NCI-H1417 (cell line): ENCODE measurements at regions not wholly inside any gene's neighbourhood (a gene's known extent, or its start where the extent isn't known, plus 50 kb on each side); places are given as distances from the start of the nearest gene placed in this dataset.
A peak's percentile ranks its signal among the peaks of the same experiment; 100 is the strongest.

ENCODE experiments used
- DNase-seq, 3 experiments: peaks; one replicate each; lab custom pipeline; 2025; lab: John Stamatoyannopoulos, UW

DNA sequence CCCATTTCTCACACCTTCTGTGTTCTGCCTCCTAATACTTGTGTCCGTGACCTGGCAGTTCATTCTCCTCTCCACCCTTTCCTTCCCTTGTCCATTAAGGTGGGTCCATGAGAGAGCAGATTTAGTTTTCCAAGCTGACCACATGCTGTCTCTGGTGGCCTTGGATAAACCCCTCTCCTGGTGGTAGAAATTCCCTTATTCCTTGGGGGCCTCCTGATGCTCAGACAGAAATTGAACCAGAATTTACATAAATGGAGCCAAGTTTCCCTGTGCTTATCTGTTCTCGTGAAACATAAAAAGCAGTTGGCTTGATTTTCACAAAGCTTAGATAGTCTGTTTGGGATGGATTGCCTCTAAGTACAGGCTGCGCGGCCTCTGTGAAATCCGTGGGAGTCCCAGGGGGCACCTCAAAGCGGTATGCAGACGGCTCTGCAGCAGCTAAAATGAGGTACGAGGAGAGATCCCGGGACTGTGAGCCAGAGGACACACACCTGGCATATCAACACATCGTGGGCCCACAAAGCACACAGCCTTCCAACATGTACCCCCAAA lies 101.0 kb upstream of the NMNAT3 start:
- no peak for DNase-seq

DNA sequence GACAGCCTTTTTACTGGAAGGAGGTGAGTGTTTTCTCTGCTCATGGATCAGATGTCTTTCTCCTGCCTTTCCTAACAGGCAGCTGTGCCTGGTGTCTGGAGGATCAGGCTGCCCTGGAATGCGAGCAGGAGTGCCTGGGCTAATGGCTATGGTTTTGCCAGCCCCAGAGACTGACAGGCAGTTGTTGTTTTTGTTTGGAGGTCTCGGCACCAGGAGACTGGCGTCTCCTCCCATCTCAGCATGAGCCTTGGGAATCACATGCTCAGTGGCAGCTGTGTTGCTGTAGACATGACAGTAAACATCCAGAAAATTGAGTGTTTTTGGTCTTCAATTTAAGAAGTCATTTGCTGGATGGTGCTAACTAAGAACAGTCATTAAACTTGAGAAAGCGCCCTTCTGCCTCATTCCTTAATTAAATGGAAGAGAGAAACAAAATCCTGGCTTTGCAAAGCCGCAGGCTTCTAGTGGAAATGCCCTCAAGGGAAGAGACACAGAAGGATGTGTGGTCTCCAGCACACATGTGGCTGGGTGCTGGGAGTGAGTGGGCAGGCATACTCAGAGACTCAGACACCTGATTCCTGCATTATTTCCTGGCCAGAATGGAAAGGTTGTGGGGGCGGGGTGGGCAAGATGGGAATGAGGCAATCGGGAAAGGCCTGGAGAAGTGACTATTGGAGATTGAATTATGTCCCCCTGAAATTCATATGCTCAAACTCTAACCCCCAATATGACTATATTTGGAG lies 97.0 kb upstream of the NMNAT3 start:
- DNase-seq: peak; percentile 57 to 83 (median 60)

DNA sequence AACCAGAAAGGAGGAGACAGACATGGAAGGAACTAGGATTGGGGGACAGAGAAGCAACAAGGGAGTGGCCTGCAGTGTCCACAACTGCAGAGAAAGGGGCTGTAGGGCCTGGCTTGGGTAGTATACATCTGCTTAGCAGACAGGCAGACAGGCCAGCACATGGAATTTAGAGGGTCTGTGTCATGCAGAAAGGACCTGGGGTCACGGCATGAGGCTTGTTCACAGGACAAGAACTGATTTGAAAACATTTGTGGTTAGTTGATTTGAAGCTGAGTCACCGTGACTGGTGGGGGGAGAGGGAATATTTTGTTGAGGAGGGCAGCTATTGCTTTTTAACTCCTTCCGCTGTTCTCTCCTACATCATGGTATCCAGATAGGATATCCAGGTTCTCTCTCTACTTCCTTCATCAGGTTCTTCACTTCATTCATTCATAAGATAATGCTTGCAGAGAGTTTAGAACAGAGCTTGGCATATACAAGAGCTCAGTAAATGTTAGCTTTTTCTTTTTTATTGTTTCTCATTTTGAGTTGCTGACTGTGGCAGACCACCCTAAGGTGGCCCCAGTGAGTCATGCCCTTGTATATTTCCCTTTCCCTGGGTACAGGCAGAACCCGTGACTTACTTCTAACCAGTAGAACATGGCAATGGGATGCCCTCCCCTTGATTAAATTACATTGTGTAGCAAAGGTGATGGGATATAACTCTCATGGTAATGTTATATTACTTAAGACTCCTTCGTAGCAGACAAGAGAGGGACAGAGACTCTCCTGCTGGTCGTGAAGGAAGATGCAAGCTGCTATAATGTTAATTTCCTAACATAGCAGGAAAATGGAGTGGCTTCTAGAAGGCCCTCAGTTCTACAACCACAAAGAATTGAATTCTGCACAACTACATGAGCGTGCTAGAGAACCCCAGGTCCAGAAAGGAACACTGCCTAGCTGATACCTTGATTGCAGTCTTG lies 95.0 kb upstream of the NMNAT3 start:
- no peak for DNase-seq

DNA sequence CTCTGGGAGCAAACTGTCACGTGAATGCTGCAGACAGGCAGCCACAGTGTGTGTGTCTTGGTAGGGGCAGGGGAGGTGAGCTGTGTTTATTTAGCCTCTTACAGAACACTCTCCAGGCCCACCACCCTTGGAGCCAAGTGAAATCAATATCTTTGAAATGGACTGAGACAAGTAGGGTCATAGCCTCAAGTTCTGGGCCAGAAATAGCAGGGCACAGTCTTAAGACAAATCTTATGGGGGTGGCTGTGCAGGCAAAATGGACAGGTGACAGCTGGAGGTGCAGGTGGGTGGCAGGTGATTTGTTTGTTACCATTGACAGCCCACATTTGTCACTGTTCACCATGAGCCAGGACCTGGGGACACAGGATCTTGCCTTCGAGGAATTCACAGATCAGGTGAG lies 93.6 kb upstream of the NMNAT3 start:
- peak in 2 of 3 experiments; percentile 12 to 43 for DNase-seq

DNA sequence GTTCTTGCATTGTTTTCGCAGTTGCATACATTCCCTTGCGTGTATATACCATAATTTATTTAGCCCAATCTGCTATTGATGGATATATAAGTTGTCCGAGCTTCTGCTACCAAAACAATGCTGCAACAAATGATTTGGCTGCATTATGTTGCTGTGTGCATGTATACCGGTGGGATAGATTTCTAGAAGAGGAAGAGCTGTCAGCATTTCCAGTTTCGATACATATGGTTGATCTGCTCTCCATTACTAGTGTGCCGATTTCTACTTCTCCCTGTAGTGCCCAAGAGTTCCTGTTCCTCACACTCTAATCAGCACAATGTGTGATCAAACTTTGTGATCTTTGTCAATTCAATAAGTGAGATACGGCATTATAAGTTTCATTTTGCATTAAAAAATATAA lies 92.8 kb upstream of the NMNAT3 start:
- DNase-seq: no peak

DNA sequence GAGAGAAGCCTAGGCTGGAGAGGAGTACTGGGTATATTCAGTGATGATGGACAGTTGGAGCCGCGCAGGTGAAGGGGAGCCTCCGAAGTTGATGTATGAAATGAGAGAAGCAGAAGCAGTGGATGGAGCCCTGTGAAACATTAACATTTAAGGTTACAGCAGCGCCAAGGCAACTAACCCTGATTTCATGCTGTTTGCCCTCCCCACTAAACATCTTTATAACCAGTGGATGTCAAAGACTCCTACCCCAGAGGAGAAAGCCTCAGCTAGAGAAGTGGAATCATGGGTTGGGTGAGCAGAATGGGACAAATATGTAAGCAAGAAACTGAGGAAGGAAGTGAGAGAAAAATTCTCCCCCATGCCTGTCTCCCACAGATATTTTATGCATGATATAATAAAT lies 92.0 kb upstream of the NMNAT3 start:
- no peak for DNase-seq

DNA sequence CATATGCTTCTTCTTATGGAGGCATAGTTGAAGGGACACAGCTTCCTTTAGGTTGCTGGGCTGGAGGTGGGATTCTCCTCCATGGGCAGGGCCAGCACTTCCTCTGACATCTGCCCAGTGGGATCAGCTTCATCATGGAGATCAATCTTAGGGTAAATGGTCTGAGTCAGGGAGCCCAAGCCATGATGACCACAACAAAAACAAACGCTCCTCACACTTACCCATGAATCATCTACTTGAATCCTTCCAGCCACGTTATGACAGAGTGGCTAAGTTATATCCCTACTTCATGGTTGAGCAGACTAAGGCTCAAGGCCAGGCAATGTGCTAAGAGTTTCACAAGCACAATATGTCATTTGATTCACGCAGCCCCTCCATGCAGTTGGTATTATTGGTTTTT lies 87.2 kb upstream of the NMNAT3 start:
- no peak for DNase-seq

DNA sequence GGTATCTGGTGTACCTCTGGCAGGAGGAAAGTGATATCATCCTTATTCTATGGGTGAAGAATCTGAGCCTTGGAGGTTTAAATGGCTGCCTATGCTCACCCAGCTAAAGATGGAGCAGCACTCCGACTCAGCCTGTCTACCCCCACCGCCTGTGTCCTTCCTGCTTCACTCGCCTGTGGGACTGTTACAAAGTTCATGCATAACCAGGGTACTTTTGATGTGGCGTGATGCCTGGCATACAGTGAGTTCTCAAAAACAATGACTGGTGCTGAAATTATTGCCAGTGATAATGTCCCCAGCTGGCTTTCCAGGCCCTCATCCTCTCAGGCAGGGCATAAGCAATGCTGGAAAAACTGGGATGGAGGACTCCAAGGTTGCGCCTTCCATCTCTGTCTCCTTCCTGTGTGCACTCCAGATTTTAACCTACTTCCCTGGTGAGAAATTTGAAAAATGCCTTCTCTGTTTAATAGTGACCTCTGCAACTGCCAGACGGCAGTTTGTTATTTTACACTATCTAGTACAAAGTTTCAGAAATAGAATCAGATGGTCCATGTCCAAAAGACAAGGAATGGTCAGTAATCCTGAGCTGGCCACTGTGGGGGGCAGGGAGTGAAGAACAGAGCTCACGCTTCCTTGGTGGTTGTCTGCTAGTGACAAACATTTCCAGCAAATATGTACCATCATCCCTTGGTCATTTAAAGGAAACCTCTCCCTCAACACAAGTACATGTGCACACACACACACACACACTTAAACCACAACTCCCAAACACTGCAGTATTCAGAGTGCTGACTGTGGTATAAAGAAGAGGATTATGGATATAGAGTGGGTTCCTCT lies 86.5 kb upstream of the NMNAT3 start:
- DNase-seq: no peak

DNA sequence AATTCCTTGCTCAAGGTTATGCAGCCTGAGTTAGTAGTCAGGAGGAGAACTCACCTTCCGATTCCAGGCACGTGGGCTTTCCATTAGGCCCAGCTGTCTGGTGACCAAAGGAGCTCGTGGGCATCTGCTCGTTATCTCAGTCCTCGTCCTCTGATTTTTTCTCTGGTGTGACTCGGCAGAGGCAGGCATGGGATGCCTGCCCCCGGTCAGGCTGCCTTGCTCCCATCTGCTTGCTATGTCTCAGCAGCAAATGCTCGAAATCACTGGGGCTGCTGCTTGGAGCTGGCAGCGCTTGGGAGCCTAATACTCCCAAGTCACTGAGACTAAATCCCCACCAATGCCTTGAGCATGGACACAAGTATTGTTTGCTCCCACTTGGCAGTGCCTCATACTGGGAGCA lies 84.5 kb upstream of the NMNAT3 start:
- DNase-seq: no peak

DNA sequence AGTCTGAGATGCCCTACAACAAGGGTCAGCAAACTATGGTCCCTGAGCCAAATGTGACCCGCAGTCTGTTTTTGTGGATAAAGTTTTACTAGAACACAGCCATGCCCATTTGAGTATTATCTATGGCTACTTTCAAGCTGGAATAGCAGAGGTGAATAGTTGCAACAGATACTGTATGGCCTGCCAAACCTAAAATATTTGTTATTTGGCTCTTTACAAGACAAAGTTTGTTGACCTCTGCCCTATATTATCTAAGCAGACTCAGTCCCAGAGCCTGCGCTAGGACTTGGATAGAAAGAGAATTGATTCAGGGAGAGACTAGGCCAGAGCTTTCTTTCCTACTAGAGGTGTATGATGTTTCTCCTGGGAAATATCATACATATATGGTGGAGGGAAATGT lies 81.7 kb upstream of the NMNAT3 start:
- no peak for DNase-seq

DNA sequence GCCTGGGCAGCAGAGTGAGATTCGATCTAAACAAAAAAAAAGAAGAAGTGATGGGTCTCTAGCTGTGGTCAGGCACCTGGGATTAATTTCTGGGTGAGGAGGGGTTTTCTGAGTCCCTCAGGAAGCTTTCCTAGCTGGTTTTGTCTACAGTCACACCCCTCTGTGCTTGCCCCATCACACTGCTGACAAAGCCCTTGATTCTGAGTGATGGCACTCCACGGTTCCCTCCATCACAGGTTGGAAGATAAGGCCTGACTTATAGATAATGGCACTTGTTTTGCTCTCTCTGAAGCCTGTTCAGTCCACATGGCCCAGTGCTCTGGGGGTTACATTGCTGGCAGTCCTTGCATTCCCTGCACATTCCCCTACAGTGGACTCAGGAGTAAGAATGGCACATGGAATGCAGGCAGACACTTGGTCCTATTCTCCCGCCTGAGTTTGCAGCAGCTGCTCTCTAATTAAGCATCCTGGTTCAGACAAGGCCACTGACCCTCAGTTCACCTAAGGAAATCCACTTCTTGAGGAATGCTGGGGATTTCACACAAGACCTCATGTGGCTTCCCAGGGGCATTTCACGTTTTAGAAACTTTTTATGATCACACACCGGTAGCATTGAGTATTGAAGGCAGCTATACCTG lies 81.0 kb upstream of the NMNAT3 start:
- no peak for DNase-seq

DNA sequence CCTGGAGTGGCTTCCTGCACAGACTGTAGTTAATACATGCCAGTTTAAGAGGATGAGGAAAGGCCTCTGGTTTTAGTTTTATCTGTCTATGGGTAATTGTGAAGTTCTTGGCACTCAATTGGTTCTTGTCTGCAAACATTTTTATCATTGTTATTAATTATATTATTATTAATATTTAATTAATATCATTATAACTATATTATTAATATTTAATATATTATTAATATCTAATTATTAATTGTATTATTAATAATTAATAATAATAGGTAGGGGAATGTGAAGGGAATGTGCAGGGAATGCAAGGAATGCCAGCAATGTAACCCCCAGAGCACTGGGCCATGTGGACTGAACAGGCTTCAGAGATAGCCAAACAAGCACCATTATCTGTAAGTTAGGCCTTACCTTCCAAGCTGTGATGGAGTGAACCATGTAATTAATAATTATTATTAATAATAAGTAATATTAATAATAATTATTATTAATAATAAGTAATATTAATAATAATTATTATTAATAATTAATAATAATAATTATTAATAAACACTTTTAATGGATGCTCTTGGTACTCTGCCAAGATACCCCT lies 79.8 kb upstream of the NMNAT3 start:
- no peak for DNase-seq

DNA sequence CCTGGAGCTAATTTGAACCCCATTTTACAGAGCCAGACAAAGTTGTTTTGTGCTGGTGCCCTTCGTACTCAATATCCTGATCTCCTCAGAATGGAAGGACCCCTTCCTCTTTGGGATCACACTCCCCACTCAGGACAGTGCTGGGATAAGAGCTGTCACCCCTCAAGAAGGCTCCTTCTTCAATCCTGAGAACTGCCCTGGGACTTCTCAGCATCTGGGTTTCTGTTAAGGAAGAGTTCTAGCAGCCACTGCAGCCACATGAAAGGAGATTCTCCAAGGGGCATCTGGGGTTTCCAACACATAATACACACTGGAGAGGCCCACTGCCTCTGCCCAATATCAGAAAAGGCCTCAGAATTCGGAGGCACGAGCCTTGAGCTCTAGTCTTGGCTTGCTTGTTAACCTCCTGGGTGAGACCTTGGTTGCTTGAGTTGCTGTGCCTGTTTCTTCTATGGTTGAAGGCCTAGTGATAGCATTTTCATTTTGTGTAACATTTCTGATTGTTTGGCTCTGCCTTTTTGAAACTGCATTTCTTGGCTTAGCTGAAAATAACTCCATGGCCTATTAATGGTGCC lies 78.8 kb upstream of the NMNAT3 start:
- no peak for DNase-seq

DNA sequence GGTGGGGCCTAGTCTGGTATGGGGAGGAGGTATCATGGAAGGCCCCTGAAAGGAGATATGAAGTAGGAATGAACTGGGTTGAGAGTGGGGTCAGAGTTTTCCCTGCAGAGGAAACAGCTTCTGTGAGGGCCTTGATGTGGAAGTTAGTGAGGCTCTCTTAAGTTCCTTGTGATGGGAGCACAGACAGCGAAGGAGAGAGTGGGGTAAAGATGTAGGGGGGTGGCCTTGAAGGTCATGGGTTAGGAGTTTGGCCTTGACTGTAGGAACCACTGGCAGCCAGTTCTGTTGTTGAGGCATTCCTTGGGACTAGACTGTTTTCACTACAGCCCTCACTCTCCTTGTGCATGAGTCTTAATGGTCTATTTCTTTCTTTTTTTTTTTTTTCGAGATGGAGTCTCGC lies 77.8 kb upstream of the NMNAT3 start:
- DNase-seq: no peak

DNA sequence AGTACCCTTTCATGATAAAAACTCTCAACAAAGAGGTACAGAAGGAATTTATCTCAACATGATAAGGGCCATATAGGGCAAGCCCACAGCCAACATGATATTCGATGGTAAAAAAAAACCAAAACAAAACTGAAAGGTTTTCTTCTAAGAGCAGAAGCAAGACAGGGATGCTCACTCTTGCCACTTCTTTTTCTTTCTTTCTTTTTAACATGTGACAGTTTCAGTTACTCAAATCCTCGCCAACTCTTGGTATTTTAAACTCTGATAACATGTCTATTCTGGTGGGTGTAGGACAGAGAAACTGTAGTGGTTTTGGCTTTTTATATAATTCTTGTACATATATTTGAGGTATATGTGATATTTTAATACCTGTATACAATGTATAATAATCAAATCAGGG lies 74.0 kb upstream of the NMNAT3 start:
- no peak for DNase-seq

DNA sequence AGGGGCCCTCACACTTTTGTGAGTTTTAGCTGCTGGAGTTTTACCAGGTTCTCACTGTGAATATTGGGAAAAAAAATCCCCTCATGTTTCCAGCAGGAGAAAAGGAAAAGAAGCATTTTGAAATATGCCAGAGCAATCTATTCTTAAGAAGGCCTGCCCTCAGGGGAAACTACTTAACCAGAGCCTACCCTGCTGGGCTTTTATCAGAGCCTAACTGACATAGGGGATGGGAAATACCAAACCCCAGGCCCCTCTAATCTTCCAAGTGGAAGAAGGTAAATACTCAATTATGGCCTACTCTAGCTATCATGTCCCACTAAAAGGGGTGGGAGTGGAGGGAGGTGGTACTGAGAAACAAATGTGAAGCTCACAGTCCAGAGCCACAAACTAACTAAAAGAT lies 68.7 kb upstream of the NMNAT3 start:
- peak in 1 of 3 experiments; percentile 7 for DNase-seq

DNA sequence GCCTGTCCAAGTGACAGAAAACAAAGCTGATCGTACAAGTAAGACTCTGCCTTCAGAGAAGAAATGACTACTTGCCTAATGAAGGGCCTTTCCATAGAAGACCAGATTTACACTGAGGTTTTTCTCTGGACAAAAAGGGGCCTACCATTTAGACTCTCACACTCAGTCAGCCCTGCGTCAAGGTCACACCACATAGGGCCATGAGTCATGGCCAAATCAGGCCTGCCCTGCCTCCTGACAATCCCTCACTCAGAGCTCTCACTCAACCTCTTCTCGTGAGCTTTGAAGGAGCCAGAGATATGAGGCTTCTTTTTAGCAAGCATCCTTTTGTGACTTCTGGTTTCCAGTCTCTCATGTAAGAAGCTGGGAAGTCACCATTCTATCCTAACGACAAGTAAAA lies 68.1 kb upstream of the NMNAT3 start:
- no peak for DNase-seq

DNA sequence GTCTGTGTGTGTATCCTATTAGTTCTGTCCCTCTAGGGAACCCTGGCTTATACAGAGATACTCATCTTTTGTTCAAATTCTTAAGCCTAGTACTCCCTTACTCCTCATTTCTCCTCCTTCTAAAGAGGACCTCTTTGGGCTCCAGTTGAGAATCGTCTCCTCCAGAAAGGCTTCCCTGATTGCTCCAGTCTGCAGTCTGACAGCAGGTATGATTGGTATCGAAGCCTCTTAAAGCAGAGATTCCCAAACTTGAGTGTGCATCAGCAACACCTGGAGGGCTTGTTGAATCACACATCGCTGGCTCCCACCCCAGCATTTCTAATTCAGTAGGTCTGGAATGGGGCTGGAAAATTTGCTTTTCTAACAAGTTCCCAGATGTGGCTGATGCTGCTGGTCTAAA lies 60.9 kb upstream of the NMNAT3 start:
- DNase-seq: no peak

DNA sequence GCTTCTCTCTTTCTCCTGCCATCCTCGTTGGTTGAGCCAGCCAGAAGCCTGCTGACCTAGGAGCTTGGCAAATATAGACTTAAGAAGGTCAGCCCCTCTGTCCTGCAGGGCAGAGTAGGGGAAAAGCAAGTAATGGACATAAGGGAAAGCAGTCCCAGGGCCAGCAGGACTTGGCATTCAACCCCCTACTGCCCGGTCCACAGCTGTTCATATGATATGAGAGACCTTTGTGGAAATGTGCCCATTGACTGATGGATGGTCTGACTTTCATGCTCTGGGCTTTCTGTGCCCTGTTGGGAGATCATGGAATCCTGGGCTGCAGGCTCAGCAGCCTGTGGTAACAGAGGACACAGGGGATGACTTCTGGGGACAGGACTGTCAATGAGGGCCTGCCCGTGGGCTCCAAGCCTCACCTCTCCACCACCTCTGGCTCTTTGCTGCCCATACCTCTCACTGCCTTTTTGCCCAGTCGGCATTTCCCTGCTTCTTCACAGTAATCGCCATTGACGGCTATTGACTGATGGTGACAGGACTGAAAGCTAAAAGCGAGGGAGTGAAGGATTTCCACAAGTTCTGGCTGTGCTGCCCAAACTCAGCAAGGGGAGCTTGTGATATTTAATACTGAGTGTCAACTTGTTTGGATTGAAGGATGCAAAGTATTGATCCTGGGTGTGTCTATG lies 60.0 kb upstream of the NMNAT3 start:
- no peak for DNase-seq

DNA sequence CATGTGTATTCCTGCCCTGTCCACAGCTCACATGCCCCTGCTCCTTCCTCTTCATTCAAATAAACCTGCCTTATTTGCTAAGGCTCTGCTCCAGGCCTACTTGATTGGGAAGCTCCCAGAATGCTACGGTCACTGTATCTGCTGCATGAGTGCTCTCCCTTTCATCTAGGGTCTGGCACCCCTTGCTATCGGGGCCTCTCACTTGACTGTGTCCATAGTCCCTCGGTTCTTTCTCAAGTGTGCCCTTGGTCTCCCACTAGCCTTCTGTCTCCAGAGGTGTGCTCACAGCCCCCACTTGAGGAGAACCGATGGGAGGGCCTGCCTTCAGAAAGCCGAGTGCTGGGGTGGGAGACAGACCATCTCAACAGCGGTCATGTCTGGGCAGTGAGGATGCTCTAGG lies 57.4 kb upstream of the NMNAT3 start:
- no peak for DNase-seq
